ENCODE measurements at regions not wholly inside any gene's neighbourhood (a gene's known extent, or its start where the extent isn't known, plus 50 kb on each side); places are given as distances from the start of the nearest gene placed in this dataset.

DNA sequence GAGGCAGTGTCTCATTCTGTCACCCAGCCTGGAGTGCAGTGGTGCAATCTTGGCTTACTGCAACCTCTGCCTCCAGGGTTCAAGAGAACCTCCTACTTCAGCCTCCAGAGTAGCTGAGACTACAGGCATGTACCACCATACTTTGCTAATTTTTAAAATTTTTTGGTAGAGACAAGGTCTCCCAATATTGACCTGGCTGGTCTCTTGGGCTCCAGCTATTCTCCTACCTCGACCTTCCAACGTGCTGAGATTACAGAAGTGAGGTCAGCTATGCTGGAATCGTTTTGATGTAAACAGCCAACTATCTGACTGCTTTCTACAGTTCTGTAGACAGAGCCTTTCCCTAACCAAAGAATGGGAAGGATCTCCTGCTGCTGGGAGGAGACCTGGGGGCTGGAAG, 375.8 kb downstream of the GATA3 start:
- no peak overlapping the region for H3K9ac ChIP-seq
- no peaks in the 10 kb centered on the region for H3K4me1 ChIP-seq (ENCODE audit: insufficient read depth)
- TF ChIP-seq EZH2phosphoT487 (IDR thresholded peaks at IDR 0.05; ENCODE audit: insufficient read depth, low read depth) (no peak), EZH2 (IDR thresholded peaks at IDR 0.05; ENCODE audit: insufficient read depth, poor library complexity, severe bottlenecking) (no peak)
- H3K9me2 ChIP-seq (ENCODE audit: insufficient read depth): no peaks in the 10 kb centered on the region
- no peak overlapping the region for H3K27ac ChIP-seq
- DNase-seq: no peak
- in situ Hi-C loops (cut with MboI): no loop called here
- no peaks in the 10 kb centered on the region for H3K27me3 ChIP-seq (replicated peaks; ENCODE audit: insufficient read depth)
- no peak overlapping the region for H3K4me3 ChIP-seq
- no peak overlapping the region for H2AFZ ChIP-seq
- no peaks in the 10 kb centered on the region for H4K20me1 ChIP-seq (ENCODE audit: insufficient read depth)
- WGBS, 2 experiments (ENCODE audit: low coverage in 1 of 2, low lambda C conversion rate in 2 of 2, missing lambda C conversion rate in 2 of 2): 11 to 15% methylated on average over 3 of the region's 3 CpGs
- H3K36me3 ChIP-seq (ENCODE audit: low read depth): no peaks in the 10 kb centered on the region
- no peaks in the 10 kb centered on the region for H3K9me3 ChIP-seq (ENCODE audit: low read depth)
- no peak overlapping the region for H3K4me2 ChIP-seq (ENCODE audit: unreplicated experiment)
- no peaks in the 10 kb centered on the region for H3K79me2 ChIP-seq (ENCODE audit: insufficient read depth)
- no peaks in the 10 kb centered on the region for H3F3A ChIP-seq (ENCODE audit: insufficient read depth)

DNA sequence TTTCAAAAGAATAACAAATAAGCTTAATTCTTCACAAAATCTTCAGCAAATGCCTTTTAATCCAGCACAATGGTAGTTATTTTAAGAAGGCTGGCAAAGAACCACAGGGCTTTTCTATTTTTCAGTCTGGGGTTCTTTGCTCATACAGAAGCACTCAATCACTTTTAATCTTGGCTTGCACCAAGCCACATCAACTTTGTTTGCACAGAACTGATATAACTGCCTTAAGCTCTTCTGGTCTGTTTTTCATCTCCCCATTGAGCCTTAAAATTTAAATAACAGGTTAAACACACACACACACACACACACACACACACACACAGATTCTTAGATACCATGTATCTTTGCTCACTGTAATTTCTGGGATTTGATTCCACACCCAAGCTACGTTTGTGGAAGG, 377.0 kb downstream of the GATA3 start:
- H3K9me3 ChIP-seq (ENCODE audit: low read depth): no peaks in the 10 kb centered on the region
- no peaks in the 10 kb centered on the region for H4K20me1 ChIP-seq (ENCODE audit: insufficient read depth)
- no peaks in the 10 kb centered on the region for H3K27me3 ChIP-seq (replicated peaks; ENCODE audit: insufficient read depth)
- DNase-seq: no peak
- no peak overlapping the region for H3K9ac ChIP-seq
- 0% methylated on average over 1 of the region's 1 CpG for WGBS, 2 experiments (ENCODE audit: low coverage in 1 of 2, low lambda C conversion rate in 2 of 2, missing lambda C conversion rate in 2 of 2)
- TF ChIP-seq EZH2 (IDR thresholded peaks at IDR 0.05; ENCODE audit: insufficient read depth, poor library complexity, severe bottlenecking): no peak
- no peak for TF ChIP-seq EZH2phosphoT487 (IDR thresholded peaks at IDR 0.05; ENCODE audit: insufficient read depth, low read depth)
- in situ Hi-C loops (cut with MboI): no loop called here
- no peak overlapping the region for H3K27ac ChIP-seq
- H3K9me2 ChIP-seq (ENCODE audit: insufficient read depth): no peaks in the 10 kb centered on the region
- no peaks in the 10 kb centered on the region for H3K36me3 ChIP-seq (ENCODE audit: low read depth)
- H3F3A ChIP-seq (ENCODE audit: insufficient read depth): no peaks in the 10 kb centered on the region
- H2AFZ ChIP-seq: no peak overlapping the region
- H3K4me2 ChIP-seq (ENCODE audit: unreplicated experiment): no peak overlapping the region
- no peak overlapping the region for H3K4me3 ChIP-seq
- H3K79me2 ChIP-seq (ENCODE audit: insufficient read depth): no peaks in the 10 kb centered on the region
- H3K4me1 ChIP-seq (ENCODE audit: insufficient read depth): no peaks in the 10 kb centered on the region

DNA sequence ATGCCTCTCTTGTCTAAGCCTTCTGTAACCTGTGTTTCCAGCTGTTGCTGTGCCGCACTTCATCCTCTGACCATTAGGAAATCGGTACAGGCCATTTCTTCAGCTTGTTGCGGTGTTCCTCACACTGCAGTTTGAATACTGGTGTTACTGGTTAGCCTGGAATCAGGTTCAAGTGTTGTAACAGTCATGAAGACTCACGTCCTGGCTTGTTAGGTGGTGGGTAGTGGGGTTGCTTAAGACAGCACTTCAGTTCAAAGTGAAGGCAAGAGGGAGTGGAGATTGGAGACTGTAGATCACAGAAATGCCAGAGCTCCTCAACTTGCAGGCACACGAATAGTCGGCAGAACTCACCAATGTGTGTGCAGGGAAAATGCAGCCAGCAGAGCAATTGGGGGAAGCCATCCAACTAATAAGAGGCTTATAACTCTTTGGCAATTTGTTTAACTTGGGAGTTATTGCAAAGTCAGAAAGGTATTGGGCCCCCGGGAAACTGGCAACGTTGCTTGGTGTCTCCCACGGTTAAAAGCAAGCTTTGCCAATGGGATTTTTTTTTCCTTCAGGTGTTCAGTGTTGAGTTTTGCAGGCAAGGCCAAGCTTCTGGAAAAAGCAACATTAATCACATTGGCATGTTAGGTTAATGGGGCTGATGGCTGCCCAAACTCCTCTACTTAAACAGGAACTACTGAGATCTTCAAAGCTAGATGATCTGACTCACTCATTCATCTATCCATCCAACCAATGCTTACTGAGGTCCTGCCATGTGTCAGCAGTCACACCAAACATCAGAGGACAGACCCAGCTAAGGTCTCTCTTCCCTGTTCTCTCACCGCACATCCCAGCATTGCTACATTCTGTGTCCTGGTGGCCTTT, 380.9 kb downstream of the GATA3 start:
- H3F3A ChIP-seq (ENCODE audit: insufficient read depth): no peaks in the 10 kb centered on the region
- in situ Hi-C loops (cut with MboI): no loop called here
- no peaks in the 10 kb centered on the region for H3K36me3 ChIP-seq (ENCODE audit: low read depth)
- H2AFZ ChIP-seq: no peak overlapping the region
- H4K20me1 ChIP-seq (ENCODE audit: insufficient read depth): no peaks in the 10 kb centered on the region
- no peaks in the 10 kb centered on the region for H3K79me2 ChIP-seq (ENCODE audit: insufficient read depth)
- H3K4me2 ChIP-seq (ENCODE audit: unreplicated experiment): no peak overlapping the region
- no peak for TF ChIP-seq EZH2 (IDR thresholded peaks at IDR 0.05; ENCODE audit: insufficient read depth, poor library complexity, severe bottlenecking)
- no peak for TF ChIP-seq EZH2phosphoT487 (IDR thresholded peaks at IDR 0.05; ENCODE audit: insufficient read depth, low read depth)
- H3K9me2 ChIP-seq (ENCODE audit: insufficient read depth): no peaks in the 10 kb centered on the region
- H3K9me3 ChIP-seq (ENCODE audit: low read depth): no peaks in the 10 kb centered on the region
- H3K27ac ChIP-seq: no peak overlapping the region
- no peak overlapping the region for H3K4me3 ChIP-seq
- no peak overlapping the region for H3K9ac ChIP-seq
- no peaks in the 10 kb centered on the region for H3K27me3 ChIP-seq (replicated peaks; ENCODE audit: insufficient read depth)
- no peak for DNase-seq
- 33 to 44% methylated on average over 10 of the region's 10 CpGs for WGBS, 2 experiments (ENCODE audit: low coverage in 1 of 2, low lambda C conversion rate in 2 of 2, missing lambda C conversion rate in 2 of 2)
- H3K4me1 ChIP-seq (ENCODE audit: insufficient read depth): no peaks in the 10 kb centered on the region

DNA sequence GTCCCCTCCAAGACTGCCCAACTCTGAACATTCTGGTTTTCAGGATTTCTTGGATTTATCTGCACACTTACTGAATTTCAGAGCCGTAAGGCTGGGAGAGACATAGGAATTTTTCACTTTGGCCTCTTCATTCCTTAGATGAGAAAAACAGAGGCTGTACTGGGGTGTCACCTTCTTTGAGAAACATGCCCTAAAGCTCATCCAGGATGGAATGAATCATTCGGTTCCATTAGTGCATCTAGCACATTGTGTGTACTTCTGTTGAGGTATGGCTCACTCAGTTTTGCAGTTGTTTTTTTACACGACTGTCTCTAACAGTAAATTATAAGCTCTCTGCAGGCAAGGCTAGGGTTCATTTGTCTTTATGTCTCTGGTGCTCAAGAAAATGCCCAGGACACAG, 383.4 kb downstream of the GATA3 start:
- H3K9ac ChIP-seq: no peak overlapping the region
- WGBS, 2 experiments (ENCODE audit: low coverage in 1 of 2, low lambda C conversion rate in 2 of 2, missing lambda C conversion rate in 2 of 2): 41 to 42% methylated on average over 3 of the region's 3 CpGs
- H3F3A ChIP-seq (ENCODE audit: insufficient read depth): no peaks in the 10 kb centered on the region
- no peaks in the 10 kb centered on the region for H3K9me2 ChIP-seq (ENCODE audit: insufficient read depth)
- no peaks in the 10 kb centered on the region for H3K9me3 ChIP-seq (ENCODE audit: low read depth)
- in situ Hi-C loops (cut with MboI): no loop called here
- no peaks in the 10 kb centered on the region for H3K27me3 ChIP-seq (replicated peaks; ENCODE audit: insufficient read depth)
- H3K4me2 ChIP-seq (ENCODE audit: unreplicated experiment): no peak overlapping the region
- H3K4me3 ChIP-seq: no peak overlapping the region
- no peak for TF ChIP-seq EZH2phosphoT487 (IDR thresholded peaks at IDR 0.05; ENCODE audit: insufficient read depth, low read depth)
- TF ChIP-seq EZH2 (IDR thresholded peaks at IDR 0.05; ENCODE audit: insufficient read depth, poor library complexity, severe bottlenecking): no peak
- no peaks in the 10 kb centered on the region for H3K36me3 ChIP-seq (ENCODE audit: low read depth)
- H3K4me1 ChIP-seq (ENCODE audit: insufficient read depth): no peaks in the 10 kb centered on the region
- no peak overlapping the region for H3K27ac ChIP-seq
- no peaks in the 10 kb centered on the region for H3K79me2 ChIP-seq (ENCODE audit: insufficient read depth)
- no peak overlapping the region for H2AFZ ChIP-seq
- DNase-seq: no peak
- no peaks in the 10 kb centered on the region for H4K20me1 ChIP-seq (ENCODE audit: insufficient read depth)
